SU-DHL-6 (cell line): ENCODE measurements at regions not wholly inside any gene's neighbourhood (a gene's known extent, or its start where the extent isn't known, plus 50 kb on each side); places are given as distances from the start of the nearest gene placed in this dataset.

Experiments
- EZH2phosphoT487 ChIP-seq: fragments of 200-600 bp; sonication (generic), shearing (Covaris generic); conservative IDR thresholded peaks from 2 replicates; pipeline ENCODE4 v1.6.1; 2018; ENCODE audit warnings: mild to moderate bottlenecking, antibody characterized with exemption, low read length, moderate library complexity, mixed read lengths
- TF ChIP-seq, protein P1 (sequence below): fragments of 200-600 bp; sonication (generic); IDR thresholded peaks from one replicate; pipeline ENCODE4 v1.5.1; 2017; ENCODE audit warnings: antibody characterized with exemption, mild to moderate bottlenecking, low read length, moderate library complexity; ENCODE audit not compliant: insufficient read depth, poor library complexity, severe bottlenecking

DNA sequence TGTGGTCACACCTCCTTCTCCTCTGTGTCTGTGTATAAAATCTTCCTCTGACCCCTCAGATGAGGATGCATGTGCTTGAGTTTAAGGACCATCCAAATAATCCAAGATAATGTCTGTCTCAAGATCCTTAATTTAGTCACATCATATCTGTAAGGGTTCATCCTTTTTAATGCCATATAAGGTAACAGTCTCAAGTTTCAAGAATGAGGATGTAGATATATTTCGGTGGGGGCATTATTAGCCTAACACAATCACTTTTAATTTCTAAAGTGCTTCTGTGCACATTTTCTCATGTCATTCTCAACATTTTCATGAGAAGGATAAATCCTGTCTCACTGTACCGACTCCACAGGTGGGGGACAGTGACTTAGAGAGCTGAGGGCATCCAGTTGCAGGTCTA is 235.3 kb downstream of the BUB3 start:
- TF ChIP-seq, protein P1, sequence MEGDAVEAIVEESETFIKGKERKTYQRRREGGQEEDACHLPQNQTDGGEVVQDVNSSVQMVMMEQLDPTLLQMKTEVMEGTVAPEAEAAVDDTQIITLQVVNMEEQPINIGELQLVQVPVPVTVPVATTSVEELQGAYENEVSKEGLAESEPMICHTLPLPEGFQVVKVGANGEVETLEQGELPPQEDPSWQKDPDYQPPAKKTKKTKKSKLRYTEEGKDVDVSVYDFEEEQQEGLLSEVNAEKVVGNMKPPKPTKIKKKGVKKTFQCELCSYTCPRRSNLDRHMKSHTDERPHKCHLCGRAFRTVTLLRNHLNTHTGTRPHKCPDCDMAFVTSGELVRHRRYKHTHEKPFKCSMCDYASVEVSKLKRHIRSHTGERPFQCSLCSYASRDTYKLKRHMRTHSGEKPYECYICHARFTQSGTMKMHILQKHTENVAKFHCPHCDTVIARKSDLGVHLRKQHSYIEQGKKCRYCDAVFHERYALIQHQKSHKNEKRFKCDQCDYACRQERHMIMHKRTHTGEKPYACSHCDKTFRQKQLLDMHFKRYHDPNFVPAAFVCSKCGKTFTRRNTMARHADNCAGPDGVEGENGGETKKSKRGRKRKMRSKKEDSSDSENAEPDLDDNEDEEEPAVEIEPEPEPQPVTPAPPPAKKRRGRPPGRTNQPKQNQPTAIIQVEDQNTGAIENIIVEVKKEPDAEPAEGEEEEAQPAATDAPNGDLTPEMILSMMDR = no peak
- no peak for TF ChIP-seq EZH2phosphoT487
